GM19328 (cell line): ENCODE measurements at regions not wholly inside any gene's neighbourhood (a gene's known extent, or its start where the extent isn't known, plus 50 kb on each side); places are given as distances from the start of the nearest gene placed in this dataset.
"Not testable (repeated sequence)": the region's sequence is repeated elsewhere in the genome, so short reads cannot be mapped to it uniquely, and the experiment has no call there.

Experiments used
- ATAC-seq: cut with Tn5 transposase; IDR thresholded peaks from one replicate; pipeline ENCODE4 v1.9.1; 2021; ENCODE audit warnings: mild to moderate bottlenecking, moderate library complexity; ENCODE audit not compliant: unreplicated experiment

DNA sequence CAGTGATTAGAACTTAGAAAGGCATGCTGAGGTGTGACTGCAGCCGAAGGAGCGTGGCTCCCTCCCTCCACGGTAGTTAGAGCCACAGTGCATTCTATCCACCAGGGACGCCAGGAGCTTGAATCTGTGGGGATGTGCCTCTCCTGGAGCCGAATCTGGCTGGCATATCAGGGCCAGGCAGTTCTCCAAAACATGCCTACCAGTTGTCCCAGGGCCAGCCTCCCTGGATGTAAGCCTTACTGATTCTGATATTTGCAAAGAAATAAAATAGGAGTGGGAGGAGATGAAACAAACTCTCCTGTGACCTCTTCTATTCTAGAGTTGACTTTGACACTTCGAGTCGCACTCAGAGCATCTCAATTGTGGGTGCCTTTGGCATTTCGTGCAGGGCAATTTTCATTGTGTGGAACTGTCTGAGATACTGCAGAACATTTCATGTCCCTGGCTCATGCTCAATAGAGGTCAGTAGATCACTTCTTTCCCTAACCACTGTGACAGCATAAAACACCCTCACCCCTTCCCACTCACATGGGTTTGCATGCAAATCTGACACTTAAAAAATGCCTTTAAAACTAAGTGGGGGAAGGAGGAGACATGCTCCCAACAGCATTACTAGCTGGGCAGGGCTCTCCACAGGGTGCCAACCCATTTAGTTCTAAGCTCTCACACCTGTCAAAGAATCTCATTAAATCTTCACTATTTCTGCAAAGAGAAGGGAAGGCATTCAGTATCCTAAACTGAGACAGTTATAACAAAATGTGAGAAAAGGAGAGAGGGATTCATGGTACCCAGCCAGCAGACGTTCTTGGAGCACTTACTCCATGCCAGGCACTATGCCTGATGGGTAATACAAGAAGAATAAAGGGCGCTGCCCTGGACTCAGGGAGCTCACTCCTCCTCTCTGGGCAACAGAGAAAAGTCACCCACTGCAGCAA, 378.9 kb downstream of the PREX1 start:
- no peak for ATAC-seq

DNA sequence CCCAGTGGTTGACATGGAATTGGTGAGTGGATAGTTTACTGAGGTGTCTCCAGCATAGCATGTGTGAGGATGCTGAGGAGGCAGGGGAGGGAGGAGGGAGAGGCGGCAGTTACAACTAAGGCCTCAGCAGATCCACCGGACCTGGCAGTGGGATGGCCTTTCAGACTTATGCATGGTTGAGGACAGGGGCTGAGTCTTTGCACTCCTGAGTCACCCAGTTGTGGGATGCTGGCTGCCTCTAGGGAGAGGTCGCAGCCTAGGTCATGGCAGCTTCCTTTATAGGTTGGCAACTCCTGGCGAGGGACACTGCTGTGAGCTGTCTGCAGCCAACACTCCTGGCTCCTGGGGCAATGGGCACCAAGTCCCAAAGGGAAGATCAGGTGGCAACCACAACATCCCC, 380.3 kb downstream of the PREX1 start:
- no peak for ATAC-seq

DNA sequence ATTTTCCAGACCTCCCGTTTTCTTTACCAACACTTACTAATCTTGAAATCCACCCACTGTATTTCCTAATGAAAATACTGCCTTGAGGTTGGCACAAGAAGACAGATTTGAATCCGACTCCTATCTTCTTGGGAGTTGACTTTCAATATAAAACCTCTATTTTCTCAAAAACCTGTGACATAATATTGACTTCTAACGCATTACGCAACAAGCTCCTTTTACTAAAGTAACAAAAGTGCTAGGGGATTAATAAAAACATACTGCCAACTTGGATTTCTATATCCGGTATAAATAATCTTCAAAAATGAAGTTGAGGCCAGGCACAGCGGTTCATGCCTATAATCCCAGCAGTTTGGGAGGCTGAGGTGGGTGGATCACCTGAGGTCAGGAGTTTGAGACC, 382.0 kb downstream of the PREX1 start:
- no peak for ATAC-seq

DNA sequence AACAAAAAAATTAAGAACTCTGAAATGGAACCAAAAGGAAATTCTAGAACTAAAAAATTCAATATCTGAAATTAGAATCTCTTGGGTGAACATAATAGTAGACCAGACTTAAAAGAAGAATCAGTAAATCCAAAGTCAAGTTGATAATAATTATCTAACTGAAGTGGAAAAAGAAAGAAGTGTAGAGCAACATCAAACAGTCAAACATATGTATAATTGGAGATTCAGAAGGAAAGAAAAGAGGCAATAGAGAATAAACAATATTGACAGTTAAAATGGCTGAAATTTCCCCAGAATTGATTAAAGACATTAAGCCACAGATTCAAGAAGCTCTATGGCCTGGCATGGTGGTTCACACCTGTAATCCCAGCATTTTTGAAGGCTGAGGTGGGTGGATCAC, 383.6 kb downstream of the PREX1 start:
- ATAC-seq, result no peak

DNA sequence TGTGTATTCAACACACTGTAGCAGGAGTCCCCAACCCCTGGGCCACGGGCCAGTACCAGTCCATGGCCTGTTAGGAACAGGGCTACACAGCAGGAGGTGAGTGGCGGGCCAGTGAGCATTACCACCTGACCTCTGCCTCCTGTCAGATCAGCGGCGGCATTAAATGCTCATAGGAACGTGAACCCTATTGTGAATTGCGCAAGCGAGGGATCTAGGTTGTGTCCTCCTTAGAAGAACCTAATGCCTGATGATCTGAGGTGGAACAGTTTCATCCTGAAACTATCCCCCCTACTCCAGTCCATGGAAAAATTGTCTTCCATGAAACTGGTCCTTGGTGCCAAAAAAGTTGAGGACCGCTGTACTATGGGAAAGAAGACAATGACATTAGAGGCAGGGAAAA, 386.9 kb downstream of the PREX1 start:
- no peak for ATAC-seq

DNA sequence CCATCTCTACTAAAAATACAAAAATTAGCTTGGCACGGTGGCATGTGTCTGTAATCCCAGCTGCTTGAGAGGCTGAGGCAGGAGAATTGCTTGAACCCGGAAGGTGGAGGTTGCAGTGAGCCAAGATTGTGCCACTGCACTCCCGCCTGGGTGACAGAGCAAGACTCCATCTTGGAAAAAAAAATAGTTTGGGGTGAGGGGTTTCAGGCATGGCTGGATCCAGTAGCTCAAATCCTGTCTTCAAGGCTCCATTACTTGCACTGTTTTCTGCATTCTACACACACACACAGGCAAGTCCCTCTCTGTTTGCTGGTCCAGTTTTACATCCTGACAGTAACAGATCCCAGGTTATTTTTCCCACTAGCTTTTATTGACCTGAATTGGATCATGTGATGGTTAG, 387.5 kb downstream of the PREX1 start:
- not testable (repeated sequence) for ATAC-seq

DNA sequence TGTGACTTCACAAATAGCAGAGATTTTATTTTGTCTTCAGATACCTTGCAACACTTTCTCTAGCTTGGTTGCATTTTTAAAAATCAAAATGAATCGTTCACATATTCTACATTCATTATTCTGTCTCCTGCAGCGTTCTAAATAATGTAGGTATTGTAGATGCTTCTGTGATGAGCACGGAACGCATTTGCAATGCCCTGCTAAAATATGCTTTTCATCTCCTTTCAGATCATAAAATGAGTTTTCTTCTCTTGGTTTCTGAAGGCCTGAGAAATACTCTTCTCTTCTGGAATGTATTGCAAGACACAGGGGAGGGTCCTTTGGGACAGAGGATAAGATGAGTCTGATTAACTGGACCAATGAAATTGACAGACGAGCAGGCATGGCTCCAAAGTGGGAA, 390.7 kb downstream of the PREX1 start:
- no peak for ATAC-seq

DNA sequence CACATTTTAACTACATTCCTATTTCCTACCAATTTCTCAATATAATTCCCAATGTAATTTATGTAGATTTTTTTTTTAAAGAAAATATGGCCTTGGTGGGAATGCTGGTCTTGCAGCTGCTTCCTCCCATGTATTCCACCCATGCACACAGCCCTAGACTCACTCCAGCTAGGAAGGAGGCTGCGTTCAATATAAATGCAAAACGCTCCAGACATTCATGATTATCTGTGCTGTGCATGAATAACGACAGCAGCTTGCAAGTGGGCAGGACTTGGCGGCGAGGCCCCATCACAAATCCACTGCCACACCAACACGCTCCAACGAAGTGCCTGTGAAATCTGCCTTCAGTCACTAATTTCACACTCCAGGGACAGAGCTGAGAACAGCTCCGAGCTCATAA, 391.2 kb downstream of the PREX1 start:
- ATAC-seq, result not testable (repeated sequence)

DNA sequence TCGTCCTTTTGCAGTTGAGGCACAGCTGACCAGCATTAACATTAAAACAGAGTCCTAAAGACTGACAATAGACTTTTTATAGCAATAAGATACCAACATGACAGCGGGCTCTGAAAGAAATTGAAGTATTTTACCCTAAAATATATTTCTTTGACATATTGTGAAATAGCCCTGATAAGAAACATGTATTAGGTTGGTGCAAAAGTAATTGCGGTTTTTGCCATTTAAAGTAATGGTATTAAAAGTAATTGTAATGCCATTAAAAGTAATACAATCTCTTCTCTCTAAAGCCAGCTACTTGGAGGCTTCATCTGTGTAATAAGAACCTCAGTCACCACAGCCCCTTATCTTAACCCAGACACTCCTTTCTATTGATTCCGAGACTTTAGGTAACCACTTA, 394.6 kb downstream of the PREX1 start:
- ATAC-seq, result no peak

DNA sequence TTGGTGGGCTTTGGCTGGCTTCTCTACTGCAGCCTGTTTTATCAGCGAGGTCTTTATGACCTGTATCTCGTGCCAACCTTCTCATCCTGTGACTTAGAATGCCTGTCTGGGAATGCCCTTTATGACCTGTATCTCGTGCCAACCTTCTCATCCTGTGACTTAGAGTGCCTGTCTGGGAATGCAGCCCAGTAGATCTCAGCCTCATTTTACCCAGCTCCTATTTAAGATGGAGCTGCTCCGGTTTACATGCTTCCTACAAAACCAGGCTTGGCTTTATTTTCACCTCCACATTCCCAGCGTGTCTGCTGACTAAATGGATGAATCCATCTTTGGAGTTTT, 395.3 kb downstream of the PREX1 start:
- ATAC-seq, result no peak

DNA sequence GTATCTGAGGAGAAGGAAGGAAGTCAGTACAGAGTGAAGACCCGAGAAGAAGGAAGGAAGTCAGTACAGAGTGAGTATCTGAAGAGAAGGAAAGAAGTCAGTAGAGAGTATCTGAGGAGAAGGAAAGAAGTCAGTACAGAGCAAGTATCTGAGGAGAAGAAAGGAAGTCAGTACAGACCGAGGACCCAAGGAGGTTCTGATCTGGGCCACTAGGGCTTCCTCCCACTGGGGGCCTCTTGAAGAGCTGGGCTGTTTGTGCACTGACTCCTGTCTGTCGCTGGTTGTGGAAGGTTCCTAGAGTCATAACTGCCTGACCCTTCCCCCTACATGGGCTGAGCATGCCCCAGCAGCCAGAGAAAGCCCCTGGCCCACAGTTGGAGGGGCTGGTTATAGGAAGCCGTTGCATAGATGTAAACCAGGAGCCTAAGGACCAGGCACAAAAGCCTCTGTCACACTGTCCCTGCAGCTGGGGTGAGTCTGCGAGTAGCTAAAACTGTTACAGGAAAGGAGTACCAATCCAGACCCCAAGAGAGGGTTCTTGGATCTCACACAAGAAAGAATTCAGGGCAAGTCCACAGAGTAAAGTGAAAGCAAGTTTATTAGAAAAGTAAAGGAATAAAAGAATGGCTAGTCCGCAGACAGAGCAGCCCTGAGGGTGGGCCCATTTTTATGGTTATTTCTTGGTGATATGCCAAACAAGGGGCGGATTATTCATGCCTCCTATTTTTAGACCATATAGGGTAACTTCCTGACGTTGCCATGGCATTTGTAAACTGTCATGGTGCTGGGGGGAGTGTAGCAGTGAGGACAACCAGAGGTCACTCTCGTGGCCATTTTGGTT, 395.9 kb downstream of the PREX1 start:
- no peak for ATAC-seq

DNA sequence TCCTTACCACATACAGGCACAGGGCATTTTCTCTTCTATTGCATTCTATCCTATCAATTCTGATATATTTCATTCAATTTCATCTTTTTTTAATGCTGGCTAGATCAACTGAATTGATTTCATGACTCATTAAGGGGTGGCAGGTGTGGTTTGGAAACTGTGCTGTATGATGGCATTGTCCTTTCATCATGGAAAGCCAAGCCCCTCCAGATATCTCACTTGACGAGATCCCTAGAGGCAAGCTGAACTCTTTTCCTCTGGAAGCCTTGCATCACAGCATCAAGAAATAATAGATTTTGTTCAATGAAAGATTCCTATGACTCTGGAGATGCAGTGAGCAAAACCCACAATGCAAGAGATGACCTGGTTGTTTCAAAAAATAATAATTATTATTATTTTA, 401.2 kb downstream of the PREX1 start:
- no peak for ATAC-seq

DNA sequence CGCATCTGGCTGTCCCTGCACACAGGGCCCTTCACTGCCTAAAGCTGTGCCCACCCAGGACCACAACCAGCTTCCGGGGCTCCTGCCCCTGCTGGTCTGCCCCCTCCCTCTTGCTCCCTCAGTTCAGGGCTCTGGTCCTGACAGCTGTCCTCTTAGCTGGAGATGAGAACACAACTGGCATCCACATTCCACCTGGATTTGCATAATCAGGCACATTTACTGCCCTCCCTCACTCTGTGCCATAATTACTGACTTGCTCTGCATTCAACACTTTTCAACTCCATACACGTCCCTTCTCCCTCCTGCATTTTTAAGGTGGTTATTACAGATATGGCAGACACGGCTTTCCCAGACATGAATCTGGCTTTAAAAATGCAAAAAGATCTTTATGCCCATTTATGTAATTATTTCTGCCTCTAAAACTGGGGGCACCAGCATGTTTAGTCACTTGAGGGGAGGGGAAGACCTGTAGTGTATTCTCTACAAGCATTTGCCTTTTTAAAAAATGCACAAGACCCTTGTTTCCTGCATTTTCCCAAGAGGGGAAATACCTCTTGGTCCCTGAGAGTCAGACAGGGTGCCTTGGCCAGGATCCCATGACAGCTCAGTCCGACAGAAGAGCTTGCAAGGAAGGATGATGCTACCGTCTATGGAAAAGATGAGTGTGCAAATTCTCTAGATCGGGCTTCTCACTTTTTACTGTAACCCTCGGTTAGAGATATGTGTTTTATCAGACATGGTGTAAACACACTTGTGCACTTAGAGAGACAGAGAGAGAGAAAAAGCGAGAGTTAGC, 401.8 kb downstream of the PREX1 start:
- ATAC-seq, result no peak

DNA sequence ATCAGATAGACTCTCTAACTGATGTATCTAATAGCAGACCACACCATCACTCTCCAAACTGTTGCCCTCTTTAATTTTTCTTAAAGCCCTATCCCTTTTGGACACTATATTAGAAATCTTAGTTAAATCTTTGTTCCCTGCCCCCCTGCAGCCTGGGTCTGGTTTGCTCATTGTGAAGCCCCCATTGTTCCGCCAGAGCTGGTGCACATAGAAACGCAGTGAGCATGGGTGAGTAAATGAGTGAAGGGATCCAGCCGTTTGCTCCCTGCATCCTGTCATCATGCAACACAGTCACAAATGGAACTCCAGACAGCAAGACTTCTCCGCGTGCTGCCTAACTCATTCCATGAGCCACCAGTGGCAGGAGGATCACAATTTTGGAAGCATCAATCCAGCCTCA, 402.5 kb downstream of the PREX1 start:
- ATAC-seq, result no peak

DNA sequence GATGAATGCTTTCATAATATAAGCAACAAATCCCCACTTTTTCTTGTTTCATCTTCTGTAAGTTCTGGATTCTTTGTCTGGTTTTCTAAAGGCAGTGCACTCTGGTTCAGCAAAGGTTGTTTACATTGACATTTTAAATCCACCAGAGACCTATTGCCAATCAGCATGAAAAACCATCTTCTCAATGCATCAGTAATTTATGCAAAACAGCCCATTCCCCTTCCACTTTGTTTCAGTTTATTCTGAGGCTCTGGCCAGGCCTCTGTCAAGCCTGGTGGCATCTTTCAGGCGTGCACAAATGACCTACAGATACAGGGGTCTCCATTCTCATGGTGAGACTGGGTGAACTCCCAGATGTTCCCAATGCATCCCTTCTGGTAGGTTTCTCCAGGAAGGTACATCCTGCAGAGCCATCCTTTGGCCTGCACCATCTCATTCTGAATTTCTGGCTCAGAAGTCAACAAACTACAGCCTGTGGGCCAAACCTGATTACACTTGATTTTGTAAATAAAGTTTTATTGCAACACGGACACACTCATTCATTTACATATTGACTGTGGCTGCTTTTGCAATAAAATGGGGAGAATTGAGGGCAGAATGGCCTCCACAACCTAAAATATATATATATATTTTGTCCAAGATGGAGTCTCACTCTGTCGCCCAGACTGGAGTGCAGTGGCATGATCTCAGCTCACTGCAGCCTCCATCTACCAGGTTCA, 405.4 kb downstream of the PREX1 start:
- no peak for ATAC-seq

DNA sequence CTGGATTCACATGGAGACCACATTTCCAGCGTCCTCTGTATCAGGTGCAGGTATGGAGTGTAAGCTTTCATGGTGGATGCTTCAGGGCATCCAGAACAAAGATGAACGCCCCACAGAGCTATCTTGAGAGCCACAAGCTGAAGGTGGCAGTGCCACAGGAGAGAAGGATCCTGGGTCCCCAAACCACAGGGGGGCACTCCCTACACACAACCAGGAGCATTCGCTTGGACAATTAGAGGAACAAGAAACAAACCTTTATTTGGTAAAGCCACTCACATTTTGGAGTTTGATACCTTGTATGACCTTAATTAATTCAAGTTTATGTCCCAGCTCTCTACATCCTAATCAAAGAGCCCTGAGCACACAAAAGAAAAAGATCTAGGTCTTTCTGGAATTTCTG, 406.3 kb downstream of the PREX1 start:
- no peak for ATAC-seq

DNA sequence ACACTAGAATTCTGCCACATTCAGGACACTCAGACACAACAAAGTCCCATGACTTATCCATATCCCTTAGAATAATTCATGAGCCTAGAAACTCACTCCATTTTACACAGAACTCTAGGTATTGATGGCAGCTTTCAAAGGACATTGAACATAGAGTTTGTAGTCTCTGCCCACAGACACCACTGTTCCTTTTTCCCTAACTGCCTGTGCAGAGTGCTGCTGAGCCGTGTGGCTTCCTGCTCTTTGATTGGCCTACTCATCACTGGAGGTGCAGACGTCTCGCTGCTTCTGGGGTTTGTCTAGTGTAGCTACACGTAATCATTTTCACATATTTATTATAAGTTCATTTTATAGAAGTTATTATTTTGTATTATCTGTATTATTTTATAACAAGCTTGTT, 407.6 kb downstream of the PREX1 start:
- no peak for ATAC-seq

DNA sequence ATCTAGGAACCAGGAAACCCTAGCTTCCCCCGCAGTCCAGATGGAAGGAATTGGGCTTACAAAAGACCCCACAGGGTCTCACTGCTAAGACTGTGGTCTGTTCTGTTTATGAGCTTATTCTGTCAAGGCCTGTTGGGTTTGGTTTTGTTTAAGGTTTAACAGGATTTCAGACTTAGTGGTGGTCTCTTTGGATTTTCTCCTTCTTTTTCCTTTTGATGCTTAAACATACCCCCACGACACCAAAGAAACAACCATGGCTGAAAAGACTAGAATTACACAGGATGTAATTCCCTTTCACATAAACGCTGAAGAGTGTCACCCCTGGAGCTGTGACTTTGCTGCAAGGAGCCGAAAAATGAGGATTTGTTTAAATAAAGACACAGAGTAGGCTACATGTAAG, 408.6 kb downstream of the PREX1 start:
- ATAC-seq, result no peak

DNA sequence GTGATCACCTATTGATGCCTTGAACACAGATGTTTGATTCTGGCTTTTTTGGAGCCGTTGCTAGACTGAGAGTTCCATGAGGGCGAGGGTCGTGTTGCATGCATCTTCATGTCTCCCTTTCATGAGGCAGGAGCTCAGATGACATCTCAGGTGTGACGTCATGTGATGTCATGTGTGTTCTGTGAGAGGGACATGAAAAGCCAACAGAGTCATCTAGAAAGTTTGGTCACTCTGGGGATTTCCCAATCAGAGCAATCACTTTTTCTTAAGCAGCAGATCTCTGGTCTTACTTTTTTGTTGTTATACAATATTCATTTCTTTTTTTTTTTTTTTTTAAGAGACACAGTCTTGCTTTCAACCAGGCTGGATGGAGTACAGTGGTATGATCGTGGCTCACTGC, 411.8 kb downstream of the PREX1 start:
- ATAC-seq, result no peak

DNA sequence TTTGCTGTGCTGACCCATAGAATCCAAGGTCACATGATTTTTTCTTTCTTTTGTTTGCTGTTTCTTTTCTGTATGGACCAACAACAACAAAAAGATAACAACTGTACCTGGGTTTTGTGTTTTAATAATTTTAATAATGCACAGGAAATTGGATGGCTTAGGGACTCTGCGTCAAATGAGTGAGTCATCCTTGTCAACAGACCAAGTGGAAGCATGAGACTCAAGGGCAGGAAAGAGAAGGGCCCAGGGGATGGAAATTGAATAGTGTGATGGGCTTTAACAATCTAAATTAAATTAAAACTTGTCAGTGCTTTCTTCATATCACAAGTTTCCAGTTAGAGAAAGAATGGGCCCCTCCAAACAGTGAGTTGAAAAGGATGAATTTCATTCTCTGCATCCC, 413.0 kb downstream of the PREX1 start:
- no peak for ATAC-seq
